Natural killer cell (primary cell): ENCODE measurements at regions not wholly inside any gene's neighbourhood (a gene's known extent, or its start where the extent isn't known, plus 50 kb on each side); places are given as distances from the start of the nearest gene placed in this dataset.
"Not testable (repeated sequence)": the region's sequence is repeated elsewhere in the genome, so short reads cannot be mapped to it uniquely, and the experiment has no call there.

Source experiments
- ATAC-seq, 3 donors: fragments of 150-1000 bp in 2 of 3; fragments of 200-7000 bp in 1 of 3; cut with Tn5 transposase; 1 replicate in 1 of 3; 2 replicates in 2 of 3; pipeline ENCODE4 v1.10.0; 2021; ENCODE audit warnings: mild to moderate bottlenecking in 2 of 3, moderate library complexity in 2 of 3
- DNase-seq, 2 donors: peaks; one replicate each; pipeline versions ENCODE4 v3.0.0 to v3.0.0-alpha.2; 2013 to 2021; ENCODE audit warnings: mixed read lengths in 1 of 2
- H3K27ac ChIP-seq: one replicate; pipeline ENCODE4 v1.5.1; 2013; ENCODE audit warnings: mild to moderate bottlenecking, low read length
- H3K27me3 ChIP-seq: one replicate; pipeline ENCODE4 v1.6.1; 2013; ENCODE audit warnings: low read length; ENCODE audit not compliant: control insufficient read depth, insufficient read depth
- H3K36me3 ChIP-seq: one replicate; pipeline ENCODE4 v1.6.1; 2013; ENCODE audit warnings: low read length; ENCODE audit not compliant: control insufficient read depth, insufficient read depth
- H3K4me1 ChIP-seq: one replicate; pipeline ENCODE4 v1.6.1; 2013; ENCODE audit warnings: low read length; ENCODE audit not compliant: control insufficient read depth, insufficient read depth
- H3K4me3 ChIP-seq: one replicate; pipeline ENCODE4 v1.5.1; 2013; ENCODE audit warnings: low read length
- H3K9me3 ChIP-seq: one replicate; pipeline ENCODE4 v1.6.1; 2013; ENCODE audit warnings: low read length; ENCODE audit not compliant: control insufficient read depth, insufficient read depth
- H3K27ac Mint-ChIP-seq, 2 donors: one replicate each; pipeline ENCODE4 v1.8.0; 2022; ENCODE audit warnings: mild to moderate bottlenecking in 2 of 2, mixed read lengths in 2 of 2, moderate library complexity in 1 of 2
- H3K27me3 Mint-ChIP-seq, 2 donors: one replicate each; pipeline ENCODE4 v1.8.0; 2022; ENCODE audit warnings: low read depth in 2 of 2, mixed read lengths in 2 of 2
- H3K36me3 Mint-ChIP-seq: one replicate; pipeline ENCODE4 v1.8.0; 2022; ENCODE audit warnings: mixed read lengths
- H3K4me1 Mint-ChIP-seq, 2 donors: one replicate each; pipeline ENCODE4 v1.8.0; 2022; ENCODE audit warnings: mixed read lengths in 2 of 2
- H3K4me3 Mint-ChIP-seq: one replicate; pipeline ENCODE4 v1.8.0; 2022; ENCODE audit warnings: mild to moderate bottlenecking, moderate library complexity, mixed read lengths
- H3K9me3 Mint-ChIP-seq, 2 donors: one replicate each; pipeline ENCODE4 v1.8.0; 2022; ENCODE audit warnings: mixed read lengths in 2 of 2
- WGBS: methylation state at CpG from one replicate; pipeline ENCODE4 v1.1.7; 2013; ENCODE audit warnings: missing lambda C conversion rate; ENCODE audit not compliant: insufficient coverage; 5-methylcytosine and 5-hydroxymethylcytosine counted together
- intact Hi-C: fragments of 100-400 bp; cut with micrococcal nuclease; formaldehyde crosslinking; loops from one replicate; pipeline ENCODE4 v1.14.2; 2022

- not testable (repeated sequence) for DNase-seq, H3K4me3 ChIP-seq
- peak overlapping the region in 1 of 2 donors; percentile 42 for H3K27ac Mint-ChIP-seq
Observed at GRCh38 chr2:89245478-89245877, 554.0 kb downstream of the RPIA start.

GRCh38 chr2:89246027-89246426 lies 554.6 kb downstream of the RPIA start:
- H3K4me3 Mint-ChIP-seq = not testable (repeated sequence)

More at GRCh38 chr2:89245478-89245877, 554.0 kb downstream of the RPIA start:
- H3K4me1 ChIP-seq, H3K36me3 Mint-ChIP-seq, H3K4me3 Mint-ChIP-seq, H3K9me3 ChIP-seq, H3K27me3 Mint-ChIP-seq, H3K9me3 Mint-ChIP-seq, H3K36me3 ChIP-seq, ATAC-seq, H3K27ac ChIP-seq, H3K4me1 Mint-ChIP-seq, H3K27me3 ChIP-seq, intact Hi-C loops: not testable (repeated sequence)
- WGBS = no CpG with 5 or more reads among the region's 1 CpG

GRCh38 chr2:89246620-89247019 lies 555.1 kb downstream of the RPIA start:
- 50% methylated on average over 1 of the region's 2 CpGs for WGBS
- H3K4me1 Mint-ChIP-seq, H3K36me3 ChIP-seq, intact Hi-C loops, H3K36me3 Mint-ChIP-seq, H3K9me3 Mint-ChIP-seq, H3K27ac Mint-ChIP-seq, H3K27me3 ChIP-seq, ATAC-seq, H3K27ac ChIP-seq, H3K4me3 Mint-ChIP-seq, H3K9me3 ChIP-seq, DNase-seq, H3K27me3 Mint-ChIP-seq, H3K4me1 ChIP-seq, H3K4me3 ChIP-seq: not testable (repeated sequence)

More at GRCh38 chr2:89246027-89246426, 554.6 kb downstream of the RPIA start:
- H3K9me3 ChIP-seq, DNase-seq, H3K9me3 Mint-ChIP-seq, H3K4me3 ChIP-seq, H3K27me3 Mint-ChIP-seq, H3K27ac Mint-ChIP-seq, H3K36me3 Mint-ChIP-seq, ATAC-seq, H3K27me3 ChIP-seq, H3K4me1 ChIP-seq, intact Hi-C loops, H3K36me3 ChIP-seq, H3K27ac ChIP-seq, H3K4me1 Mint-ChIP-seq: not testable (repeated sequence)
- 24% methylated on average over 2 of the region's 4 CpGs for WGBS

- H3K27me3 ChIP-seq, H3K4me3 ChIP-seq, intact Hi-C loops, H3K36me3 ChIP-seq, H3K9me3 Mint-ChIP-seq, H3K27ac Mint-ChIP-seq, H3K4me3 Mint-ChIP-seq, H3K27ac ChIP-seq, H3K27me3 Mint-ChIP-seq, H3K4me1 ChIP-seq, H3K9me3 ChIP-seq, H3K36me3 Mint-ChIP-seq, DNase-seq: not testable (repeated sequence)
- H3K4me1 Mint-ChIP-seq = peaks cover 5 to 10% of the 10 kb centered on the region in 2 donors
- 33% methylated on average over 2 of the region's 3 CpGs for WGBS
- peak in 1 of 3 donors; percentile 72 for ATAC-seq
Observed at GRCh38 chr2:89255013-89255412, 563.5 kb downstream of the RPIA start.

- H3K9me3 Mint-ChIP-seq, H3K4me1 ChIP-seq, intact Hi-C loops, H3K4me3 Mint-ChIP-seq, H3K9me3 ChIP-seq, DNase-seq, H3K4me3 ChIP-seq, H3K36me3 ChIP-seq, H3K27me3 ChIP-seq, H3K36me3 Mint-ChIP-seq, ATAC-seq, H3K27me3 Mint-ChIP-seq, H3K27ac ChIP-seq, H3K4me1 Mint-ChIP-seq, H3K27ac Mint-ChIP-seq: not testable (repeated sequence)
- WGBS = no CpG with 5 or more reads among the region's 4 CpGs
Observed at GRCh38 chr2:89273443-89273842, 582.0 kb downstream of the RPIA start.

GRCh38 chr2:89280536-89280935 lies 589.1 kb downstream of the RPIA start:
- H3K4me3 Mint-ChIP-seq = not testable (repeated sequence)
- 100% methylated on average over 1 of the region's 3 CpGs for WGBS
- peak in 1 of 3 donors; percentile 46 for ATAC-seq

GRCh38 chr2:89286448-89287080 lies 595.1 kb downstream of the RPIA start:
- intact Hi-C loops, H3K36me3 ChIP-seq, DNase-seq, H3K4me3 Mint-ChIP-seq, H3K27me3 ChIP-seq, H3K4me1 Mint-ChIP-seq, H3K36me3 Mint-ChIP-seq, H3K27ac Mint-ChIP-seq, H3K9me3 Mint-ChIP-seq, H3K27ac ChIP-seq, H3K27me3 Mint-ChIP-seq, H3K4me1 ChIP-seq, H3K4me3 ChIP-seq, ATAC-seq, H3K9me3 ChIP-seq: not testable (repeated sequence)
- WGBS = no CpG with 5 or more reads among the region's 8 CpGs

More at GRCh38 chr2:89280536-89280935, 589.1 kb downstream of the RPIA start:
- H3K27me3 ChIP-seq, DNase-seq, H3K27ac ChIP-seq, H3K9me3 Mint-ChIP-seq, H3K36me3 Mint-ChIP-seq, H3K4me1 ChIP-seq, H3K4me1 Mint-ChIP-seq, intact Hi-C loops, H3K4me3 ChIP-seq, H3K36me3 ChIP-seq, H3K27me3 Mint-ChIP-seq, H3K27ac Mint-ChIP-seq, H3K9me3 ChIP-seq: not testable (repeated sequence)

GRCh38 chr2:89287084-89287483 lies 595.6 kb downstream of the RPIA start:
- H3K27ac ChIP-seq, H3K9me3 ChIP-seq, H3K4me3 ChIP-seq, H3K9me3 Mint-ChIP-seq, H3K36me3 ChIP-seq, H3K27ac Mint-ChIP-seq, H3K4me3 Mint-ChIP-seq, H3K4me1 ChIP-seq, intact Hi-C loops, ATAC-seq, H3K27me3 ChIP-seq, DNase-seq, H3K36me3 Mint-ChIP-seq, H3K4me1 Mint-ChIP-seq, H3K27me3 Mint-ChIP-seq: not testable (repeated sequence)
- no CpG with 5 or more reads among the region's 4 CpGs for WGBS
